Epidermal melanocyte (primary cell): ENCODE measurements at regions not wholly inside any gene's neighbourhood (a gene's known extent, or its start where the extent isn't known, plus 50 kb on each side); places are given as distances from the start of the nearest gene placed in this dataset.

Experiments used
- DNase-seq: peaks from one replicate; pipeline ENCODE4 v3.0.0; 2011; ENCODE audit warnings: low spot score; ENCODE audit not compliant: insufficient read length

GRCh38 chr6:7048894-7049293, 58.9 kb upstream of the RREB1 start:
- DNase-seq: no peak

DNA sequence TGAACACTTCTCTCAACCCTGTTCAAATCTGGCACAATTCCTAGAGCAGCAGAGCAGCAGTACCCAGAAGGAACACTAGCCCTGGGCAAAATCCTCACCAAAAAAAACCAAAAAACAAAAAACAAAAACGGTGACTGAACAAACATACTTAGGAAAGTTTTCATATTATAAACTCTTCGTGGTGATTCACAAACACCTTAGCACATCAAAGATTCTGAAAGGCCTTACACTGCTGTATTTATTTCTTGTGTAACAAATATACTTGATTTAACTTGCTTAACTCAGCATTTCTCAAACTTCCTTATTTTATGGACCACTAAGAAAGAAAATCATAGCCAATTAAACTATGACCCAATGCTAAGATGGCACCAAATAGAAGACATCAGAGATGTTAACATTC, 57.8 kb upstream of the RREB1 start:
- DNase-seq: no peak

GRCh38 chr6:7050872-7051779, 56.6 kb upstream of the RREB1 start:
- no peak for DNase-seq

- no peak for DNase-seq
These were observed 55.9 kb upstream of the RREB1 start for GRCh38 chr6:7051780-7052442.

DNA sequence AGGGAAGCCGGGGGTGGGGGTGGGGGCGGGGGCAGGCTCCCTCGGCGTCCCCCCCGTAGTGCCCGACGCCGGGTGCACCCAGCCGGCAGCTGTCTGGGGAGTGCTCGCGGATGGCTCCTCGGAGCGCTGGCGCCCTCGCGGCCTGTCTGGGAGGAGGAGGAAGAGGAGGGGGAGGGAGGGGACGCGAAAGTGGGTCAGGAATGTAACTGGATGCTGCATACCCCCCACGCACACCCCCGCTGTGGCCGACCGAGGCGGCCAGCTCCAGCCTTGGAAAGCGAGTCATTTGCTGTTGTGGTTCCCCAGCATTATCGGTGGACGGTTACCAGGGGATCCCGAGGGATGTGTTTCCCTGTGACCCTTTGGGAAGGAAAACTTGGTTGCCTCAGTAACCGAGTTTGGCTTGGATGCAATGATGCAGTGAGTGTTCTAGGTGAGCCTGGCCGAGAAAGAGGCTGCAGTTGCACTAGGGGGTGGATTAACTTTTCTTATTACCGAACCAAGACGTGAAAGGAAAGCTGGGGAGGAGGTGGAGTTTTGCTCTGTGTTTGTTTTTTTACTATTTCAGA, 55.2 kb upstream of the RREB1 start:
- no peak for DNase-seq

DNA sequence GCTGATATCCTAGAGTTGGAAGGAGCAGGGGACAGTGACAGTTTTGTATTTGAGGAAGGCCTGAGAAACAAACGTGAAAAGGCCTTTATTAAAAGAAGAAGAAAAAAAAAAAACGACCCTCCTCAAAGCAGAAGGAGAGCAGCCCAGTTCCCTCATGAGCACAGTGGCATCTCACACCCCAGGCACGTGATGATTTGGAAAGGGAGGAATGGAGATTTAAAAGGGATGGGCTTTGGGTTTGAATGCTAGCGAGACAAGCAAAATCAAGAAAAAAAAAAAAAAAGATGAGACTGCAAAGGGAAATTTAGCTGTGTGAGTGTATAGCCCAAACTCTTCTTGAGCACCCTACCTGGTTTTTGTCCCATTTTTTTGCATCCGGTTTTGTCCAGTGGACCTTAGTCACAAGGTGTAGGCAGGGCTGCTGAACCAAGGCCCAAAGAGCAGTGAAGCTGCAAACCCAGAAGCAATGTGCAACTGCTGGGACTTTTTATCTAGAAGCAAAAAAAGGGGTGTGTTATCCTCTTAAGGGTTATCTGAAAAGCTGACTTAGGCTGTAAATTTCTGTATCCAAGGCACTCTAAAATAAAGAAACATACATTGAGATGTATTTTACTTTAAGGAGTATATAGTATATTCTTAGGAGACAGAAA, 54.5 kb upstream of the RREB1 start:
- no peak for DNase-seq
